Neural cell (in vitro differentiated cells): ENCODE measurements at regions not wholly inside any gene's neighbourhood (a gene's known extent, or its start where the extent isn't known, plus 50 kb on each side); places are given as distances from the start of the nearest gene placed in this dataset.

ENCODE experiments used
- EP300 ChIP-seq: fragments of 450-650 bp; conservative IDR thresholded peaks from 2 replicates; pipeline ENCODE4 v1.6.1; 2014; ENCODE audit warnings: antibody characterized with exemption, mild to moderate bottlenecking, moderate library complexity; ENCODE audit not compliant: poor library complexity, severe bottlenecking
- EZH2 ChIP-seq: fragments of 200-600, 300-800 bp; shearing (Covaris generic), sonication (generic); IDR thresholded peaks from 2 replicates; pipeline ENCODE4 v1.6.1; 2014; ENCODE audit warnings: antibody characterized with exemption, low read length, borderline replicate concordance, mild to moderate bottlenecking; ENCODE audit not compliant: insufficient read depth, poor library complexity, severe bottlenecking
- POLR2AphosphoS5 ChIP-seq: IDR thresholded peaks from 2 replicates; pipeline ENCODE4 v1.6.1; 2012
- TF ChIP-seq, protein P1 (sequence below): fragments of 450-650 bp; IDR thresholded peaks from 2 replicates; pipeline ENCODE4 v1.5.1; 2014; ENCODE audit warnings: antibody characterized with exemption, mild to moderate bottlenecking, moderate library complexity; ENCODE audit not compliant: poor library complexity, severe bottlenecking

DNA sequence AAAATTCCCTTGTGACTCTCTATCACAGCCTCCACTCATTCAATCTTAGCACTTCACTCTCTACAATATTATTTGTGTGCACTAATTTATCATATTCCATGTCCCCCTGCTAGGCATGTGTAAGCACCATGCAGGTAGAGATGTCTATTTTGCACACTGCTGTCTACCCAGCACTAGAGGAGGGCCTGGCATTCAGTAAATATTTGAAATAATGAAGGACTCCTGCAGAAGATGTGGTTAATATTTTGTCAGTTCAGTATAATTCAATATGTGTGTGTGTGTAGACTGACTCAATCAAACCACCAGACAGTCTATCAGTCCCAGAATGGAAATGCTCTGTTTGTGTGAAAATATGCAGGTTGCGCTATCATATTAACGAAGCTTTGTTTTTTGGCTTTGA is 313.6 kb upstream of the CDH6 start:
- TF ChIP-seq EZH2 (no peak), POLR2AphosphoS5 (peak; percentile 82), EP300 (peak; percentile 81)
- TF ChIP-seq, protein P1, sequence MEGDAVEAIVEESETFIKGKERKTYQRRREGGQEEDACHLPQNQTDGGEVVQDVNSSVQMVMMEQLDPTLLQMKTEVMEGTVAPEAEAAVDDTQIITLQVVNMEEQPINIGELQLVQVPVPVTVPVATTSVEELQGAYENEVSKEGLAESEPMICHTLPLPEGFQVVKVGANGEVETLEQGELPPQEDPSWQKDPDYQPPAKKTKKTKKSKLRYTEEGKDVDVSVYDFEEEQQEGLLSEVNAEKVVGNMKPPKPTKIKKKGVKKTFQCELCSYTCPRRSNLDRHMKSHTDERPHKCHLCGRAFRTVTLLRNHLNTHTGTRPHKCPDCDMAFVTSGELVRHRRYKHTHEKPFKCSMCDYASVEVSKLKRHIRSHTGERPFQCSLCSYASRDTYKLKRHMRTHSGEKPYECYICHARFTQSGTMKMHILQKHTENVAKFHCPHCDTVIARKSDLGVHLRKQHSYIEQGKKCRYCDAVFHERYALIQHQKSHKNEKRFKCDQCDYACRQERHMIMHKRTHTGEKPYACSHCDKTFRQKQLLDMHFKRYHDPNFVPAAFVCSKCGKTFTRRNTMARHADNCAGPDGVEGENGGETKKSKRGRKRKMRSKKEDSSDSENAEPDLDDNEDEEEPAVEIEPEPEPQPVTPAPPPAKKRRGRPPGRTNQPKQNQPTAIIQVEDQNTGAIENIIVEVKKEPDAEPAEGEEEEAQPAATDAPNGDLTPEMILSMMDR, result no peak
